H1 (cell line): ENCODE measurements at regions not wholly inside any gene's neighbourhood (a gene's known extent, or its start where the extent isn't known, plus 50 kb on each side); places are given as distances from the start of the nearest gene placed in this dataset.

Source experiments
- ASH2L ChIP-seq: fragments of 200-600, 300-600 bp; sonication (generic); IDR thresholded peaks from one replicate; pipeline ENCODE4 v1.7.1; 2017; ENCODE audit warnings: low read length
- CEBPB ChIP-seq: IDR thresholded peaks from 2 replicates; pipeline ENCODE4 v1.6.1; 2012; ENCODE audit warnings: low read depth, low read length
- JUN ChIP-seq: IDR thresholded peaks from 2 replicates; pipeline ENCODE4 v1.6.1; 2011; ENCODE audit warnings: low read depth, mild to moderate bottlenecking, improper control_type of control experiment, low read length
- KDM1A ChIP-seq: fragments of 200-600, 300-600 bp; sonication (generic); IDR thresholded peaks from 2 replicates; pipeline ENCODE4 v1.7.1; 2016; ENCODE audit warnings: mild to moderate bottlenecking, low read length, borderline replicate concordance
- POLR2A ChIP-seq, 2 experiments: IDR thresholded peaks; 1 replicate in 1 of 2; 2 replicates in 1 of 2; pipeline ENCODE4 v1.6.1; 2011; ENCODE audit warnings: low read depth in 2 of 2, low read length in 2 of 2, mild to moderate bottlenecking in 2 of 2; ENCODE audit errors: control extremely low read depth in 1 of 2
- POLR2AphosphoS5 ChIP-seq: IDR thresholded peaks from 2 replicates; pipeline ENCODE4 v1.6.1; 2011; ENCODE audit warnings: low read depth, low read length
- SIN3A ChIP-seq, 2 experiments: IDR thresholded peaks in 1 of 2; conservative IDR thresholded peaks in 1 of 2; 2 replicates each; pipeline ENCODE4 v1.6.1; 2011 to 2012; ENCODE audit warnings: low read length in 2 of 2, improper control_type of control experiment in 1 of 2, low read depth in 1 of 2, mild to moderate bottlenecking in 1 of 2
- SUZ12 ChIP-seq: fragments of 200-600 bp; sonication (generic); IDR thresholded peaks from 2 replicates; pipeline ENCODE4 v1.6.1; 2012; ENCODE audit warnings: mild to moderate bottlenecking, inconsistent platforms, low read length, moderate library complexity, mixed read lengths
- TEAD4 ChIP-seq: IDR thresholded peaks from 2 replicates; pipeline ENCODE4 v1.6.1; 2012; ENCODE audit warnings: low read depth, low read length, inconsistent platforms, mixed read lengths
- YY1 ChIP-seq: IDR thresholded peaks from 2 replicates; pipeline ENCODE4 v1.6.1; 2011; ENCODE audit warnings: low read depth, mild to moderate bottlenecking, low read length
- ZNF274 ChIP-seq: IDR thresholded peaks from 2 replicates; pipeline ENCODE4 v1.7.0; 2012; ENCODE audit warnings: low read length, borderline replicate concordance; ENCODE audit errors: extremely low read depth
- TF ChIP-seq, protein P1 (sequence below), 3 experiments: IDR thresholded peaks; 1 replicate in 2 of 3; 2 replicates in 1 of 3; pipeline versions ENCODE4 v1.5.1 to v1.6.1; 2011; ENCODE audit warnings: low read length in 3 of 3, mild to moderate bottlenecking in 3 of 3, inconsistent platforms in 2 of 3, low read depth in 1 of 3, moderate library complexity in 1 of 3; ENCODE audit not compliant: insufficient read depth in 1 of 3; ENCODE audit errors: control extremely low read depth in 1 of 3
- TF ChIP-seq, protein P2 (sequence below): IDR thresholded peaks from 2 replicates; pipeline ENCODE4 v1.6.1; 2011; ENCODE audit warnings: low read depth, mild to moderate bottlenecking, low read length; ENCODE audit not compliant: insufficient read depth

GRCh38 chr4:137656661-137657060 is 124.4 kb upstream of the PCDH18 start:
- TF ChIP-seq, protein P1, sequence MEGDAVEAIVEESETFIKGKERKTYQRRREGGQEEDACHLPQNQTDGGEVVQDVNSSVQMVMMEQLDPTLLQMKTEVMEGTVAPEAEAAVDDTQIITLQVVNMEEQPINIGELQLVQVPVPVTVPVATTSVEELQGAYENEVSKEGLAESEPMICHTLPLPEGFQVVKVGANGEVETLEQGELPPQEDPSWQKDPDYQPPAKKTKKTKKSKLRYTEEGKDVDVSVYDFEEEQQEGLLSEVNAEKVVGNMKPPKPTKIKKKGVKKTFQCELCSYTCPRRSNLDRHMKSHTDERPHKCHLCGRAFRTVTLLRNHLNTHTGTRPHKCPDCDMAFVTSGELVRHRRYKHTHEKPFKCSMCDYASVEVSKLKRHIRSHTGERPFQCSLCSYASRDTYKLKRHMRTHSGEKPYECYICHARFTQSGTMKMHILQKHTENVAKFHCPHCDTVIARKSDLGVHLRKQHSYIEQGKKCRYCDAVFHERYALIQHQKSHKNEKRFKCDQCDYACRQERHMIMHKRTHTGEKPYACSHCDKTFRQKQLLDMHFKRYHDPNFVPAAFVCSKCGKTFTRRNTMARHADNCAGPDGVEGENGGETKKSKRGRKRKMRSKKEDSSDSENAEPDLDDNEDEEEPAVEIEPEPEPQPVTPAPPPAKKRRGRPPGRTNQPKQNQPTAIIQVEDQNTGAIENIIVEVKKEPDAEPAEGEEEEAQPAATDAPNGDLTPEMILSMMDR (IDR thresholded peaks at IDR 0.05; ENCODE audit: control extremely low read depth in 1 of 3, insufficient read depth in 1 of 3, low read depth in 1 of 3, low read length in 3 of 3): no peak
- no peak for TF ChIP-seq ASH2L
- no peak for TF ChIP-seq SIN3A (conservative IDR thresholded peaks at IDR 0.05 in 1 of 2, IDR thresholded peaks at IDR 0.05 in 1 of 2; ENCODE audit: low read depth in 1 of 2, low read length in 2 of 2)
- TF ChIP-seq YY1: no peak
- no peak for TF ChIP-seq POLR2A (IDR thresholded peaks at IDR 0.05; ENCODE audit: control extremely low read depth in 1 of 2, low read depth in 2 of 2, low read length in 2 of 2)
- TF ChIP-seq POLR2AphosphoS5: no peak
- no peak for TF ChIP-seq ZNF274
- no peak for TF ChIP-seq KDM1A
- no peak for TF ChIP-seq JUN
- TF ChIP-seq CEBPB: no peak
- no peak for TF ChIP-seq TEAD4
- TF ChIP-seq, protein P2, sequence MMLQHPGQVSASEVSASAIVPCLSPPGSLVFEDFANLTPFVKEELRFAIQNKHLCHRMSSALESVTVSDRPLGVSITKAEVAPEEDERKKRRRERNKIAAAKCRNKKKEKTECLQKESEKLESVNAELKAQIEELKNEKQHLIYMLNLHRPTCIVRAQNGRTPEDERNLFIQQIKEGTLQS: no peak
- no peak for TF ChIP-seq SUZ12
